HepG2 (cell line): ENCODE measurements at regions not wholly inside any gene's neighbourhood (a gene's known extent, or its start where the extent isn't known, plus 50 kb on each side); places are given as distances from the start of the nearest gene placed in this dataset.

Experiments used
- ATAC-seq: fragments of 200-7000 bp; cut with Tn5 transposase; 3 replicates; pipeline ENCODE4 v1.9.1; 2020; ENCODE audit warnings: mild to moderate bottlenecking, moderate library complexity
- BruUV-seq: library from RNA; stranded (reverse); fragments of 400-500 nt; replicated peaks from 2 replicates; lab custom pipeline; 2021; lab: Mats Ljungman, UMichigan
- CTCF ChIA-PET: fragments of 300-600 bp; formaldehyde crosslinking; extraction: SDS; loops from one replicate; lab custom pipeline; 2021; ENCODE audit warnings: low total read pairs, inconsistent platforms, low intra/inter-chr PET ratio; lab: Yijun Ruan, JAX
- POLR2A ChIA-PET: fragments of 350-600 bp; sonication (Branson Sonifier 250); formaldehyde crosslinking; loops from one replicate; lab custom pipeline; 2020; ENCODE audit warnings: antibody characterized with exemption, inconsistent platforms; lab: Yijun Ruan, JAX
- DNase-seq: peaks from one replicate; pipeline ENCODE4 v3.0.0-alpha.2; 2015; ENCODE audit warnings: low spot score
- FAIRE-seq: peaks from 3 replicates; lab custom pipeline; 2011; peaks lifted over from hg19 to GRCh38; lab: Jason Lieb, UNC
- H2AFZ ChIP-seq: one replicate; pipeline ENCODE4 v1.6.1; 2011; ENCODE audit warnings: low read length, inconsistent platforms
- H3K27ac ChIP-seq: fragments of 300-600 bp; 3 replicates; pipeline ENCODE4 v1.8.0; 2011; ENCODE audit warnings: mixed run types, mild to moderate bottlenecking, mixed read lengths, low read length, inconsistent platforms; ENCODE audit not compliant: insufficient read depth; ENCODE audit errors: extremely low read length
- H3K27me3 ChIP-seq, 2 experiments: fragments of 200-600 bp in 1 of 2; 2 replicates in 1 of 2; 3 replicates in 1 of 2; pipeline versions ENCODE4 v1.6.0 to v1.8.0; 2011; ENCODE audit warnings: low read length in 2 of 2, mild to moderate bottlenecking in 2 of 2, moderate library complexity in 2 of 2, inconsistent platforms in 1 of 2; ENCODE audit not compliant: insufficient read depth in 2 of 2, control insufficient read depth in 1 of 2
- H3K36me3 ChIP-seq, 2 experiments: fragments of 200-600 bp in 1 of 2; replicated peaks in 1 of 2; 2 replicates in 1 of 2; 3 replicates in 1 of 2; pipeline versions ENCODE4 v1.5.1 to v1.8.0; 2011; ENCODE audit warnings: low read length in 2 of 2, inconsistent platforms in 1 of 2; ENCODE audit not compliant: insufficient read depth in 2 of 2, control insufficient read depth in 1 of 2
- H3K4me1 ChIP-seq: 2 replicates; pipeline ENCODE4 v1.5.1; 2012; ENCODE audit warnings: low read length, inconsistent platforms; ENCODE audit not compliant: insufficient read depth
- H3K4me2 ChIP-seq: 2 replicates; pipeline ENCODE4 v1.6.0; 2011; ENCODE audit warnings: low read depth, low read length, inconsistent platforms
- H3K4me3 ChIP-seq, 3 experiments: fragments of 200-600 bp in 1 of 3; sonication (generic), shearing (Covaris generic) in 1 of 3; replicated peaks in 1 of 3; 2 replicates each; pipeline ENCODE4 v1.5.1; 2011 to 2016; ENCODE audit warnings: low read length in 3 of 3, inconsistent platforms in 2 of 3, low read depth in 2 of 3, mild to moderate bottlenecking in 2 of 3, control low read depth in 1 of 3, mixed read lengths in 1 of 3; ENCODE audit not compliant: insufficient read depth in 1 of 3
- H3K79me2 ChIP-seq: one replicate; pipeline ENCODE4 v1.6.1; 2011; ENCODE audit warnings: low read length, inconsistent platforms; ENCODE audit not compliant: insufficient read depth
- H3K9ac ChIP-seq: 2 replicates; pipeline ENCODE4 v1.6.0; 2011; ENCODE audit warnings: mild to moderate bottlenecking, low read depth, low read length, inconsistent platforms; ENCODE audit not compliant: insufficient read depth
- H3K9me3 ChIP-seq: 2 replicates; pipeline ENCODE4 v1.5.1; 2012; ENCODE audit warnings: mild to moderate bottlenecking, low read length
- H4K20me1 ChIP-seq: 2 replicates; pipeline ENCODE4 v1.6.0; 2011; ENCODE audit warnings: inconsistent platforms, mild to moderate bottlenecking, low read length, moderate library complexity; ENCODE audit not compliant: insufficient read depth
- ASH2L ChIP-seq: fragments of 300-600, 200-600 bp; sonication (generic); IDR thresholded peaks from 2 replicates; pipeline ENCODE4 v1.7.0; 2017; ENCODE audit warnings: low read depth, mild to moderate bottlenecking, moderate library complexity, mixed read lengths, low read length; ENCODE audit not compliant: insufficient read length
- DMAP1 ChIP-seq: IDR thresholded peaks from 2 replicates; pipeline ENCODE4 v1.6.1; 2016
- FOXM1 ChIP-seq: sonication (generic); formaldehyde crosslinking; IDR thresholded peaks from 2 replicates; pipeline ENCODE4 v1.5.0; 2020; ENCODE audit warnings: missing genetic modification reagents
- GLI4 ChIP-seq: sonication (generic); formaldehyde crosslinking; IDR thresholded peaks from 2 replicates; pipeline ENCODE4 v1.5.1; 2020; ENCODE audit warnings: missing genetic modification reagents, mild to moderate bottlenecking, moderate library complexity, borderline replicate concordance
- HNRNPLL ChIP-seq: fragments of 200-400 bp; formaldehyde crosslinking; IDR thresholded peaks from 2 replicates; pipeline ENCODE4 v1.6.1; 2017; ENCODE audit warnings: mild to moderate bottlenecking, low read depth, low read length; ENCODE audit not compliant: poor library complexity, severe bottlenecking
- NR2F1 ChIP-seq, 2 experiments: fragments of 450-650 bp in 1 of 2; formaldehyde crosslinking in 1 of 2; IDR thresholded peaks; 2 replicates each; pipeline versions ENCODE4 v1.5.0 to v1.6.1; 2016 to 2020; ENCODE audit warnings: mild to moderate bottlenecking in 1 of 2, missing compliant biosample characterization in 1 of 2, missing genetic modification reagents in 1 of 2, moderate library complexity in 1 of 2
- SAFB2 ChIP-seq: sonication (generic); formaldehyde crosslinking; IDR thresholded peaks from 2 replicates; pipeline ENCODE4 v1.5.1; 2020; ENCODE audit warnings: missing genetic modification reagents, low read depth, mild to moderate bottlenecking, borderline replicate concordance
- ZNF124 ChIP-seq: sonication (generic); formaldehyde crosslinking; IDR thresholded peaks from 2 replicates; pipeline ENCODE4 v1.4.0; 2020; ENCODE audit warnings: missing genetic modification reagents
- ZNF460 ChIP-seq: sonication (generic); formaldehyde crosslinking; IDR thresholded peaks from 2 replicates; pipeline ENCODE4 v1.5.1; 2020; ENCODE audit warnings: missing genetic modification reagents, mild to moderate bottlenecking, borderline replicate concordance
- ZNF674 ChIP-seq: sonication (generic); formaldehyde crosslinking; IDR thresholded peaks from 2 replicates; pipeline ENCODE4 v1.5.0; 2020; ENCODE audit warnings: low read depth, mild to moderate bottlenecking, missing genetic modification reagents
- ZNF709 ChIP-seq: sonication (generic); formaldehyde crosslinking; IDR thresholded peaks from 2 replicates; pipeline ENCODE4 v1.5.0; 2020; ENCODE audit warnings: mild to moderate bottlenecking, missing genetic modification reagents
- ZNF773 ChIP-seq: sonication (generic); formaldehyde crosslinking; IDR thresholded peaks from 2 replicates; pipeline ENCODE4 v1.4.0; 2020; ENCODE audit warnings: missing genetic modification reagents, borderline replicate concordance
- ZZZ3 ChIP-seq: sonication (generic); formaldehyde crosslinking; IDR thresholded peaks from 2 replicates; pipeline ENCODE4 v1.4.0; 2020; ENCODE audit warnings: missing genetic modification reagents, mild to moderate bottlenecking, borderline replicate concordance
- WGBS: methylation state at CpG from one replicate; pipeline ENCODE4 v1.1.6; 2017; ENCODE audit warnings: low lambda C conversion rate; 5-methylcytosine and 5-hydroxymethylcytosine counted together
- in situ Hi-C: cut with HindIII; loops from 2 replicates; pipeline ENCODE4 v1.10.0; 2017; ENCODE audit warnings: low pct_unique_long_range_greater_than_20kb; ENCODE audit not compliant: extremely low pct_ligation_motif_present
- intact Hi-C: fragments of 100-400 bp; cut with micrococcal nuclease; formaldehyde crosslinking; loops from one replicate; pipeline ENCODE4 v1.10.0; 2022; ENCODE audit not compliant: unreplicated experiment
- TF ChIP-seq, protein P1 (sequence below): sonication (generic); formaldehyde crosslinking; IDR thresholded peaks from 2 replicates; pipeline ENCODE4 v1.4.0; 2020; ENCODE audit warnings: missing genetic modification reagents, borderline replicate concordance
- TF ChIP-seq, protein P2 (sequence below): sonication (generic); formaldehyde crosslinking; IDR thresholded peaks from 2 replicates; pipeline ENCODE4 v1.4.0; 2020; ENCODE audit warnings: missing genetic modification reagents

DNA sequence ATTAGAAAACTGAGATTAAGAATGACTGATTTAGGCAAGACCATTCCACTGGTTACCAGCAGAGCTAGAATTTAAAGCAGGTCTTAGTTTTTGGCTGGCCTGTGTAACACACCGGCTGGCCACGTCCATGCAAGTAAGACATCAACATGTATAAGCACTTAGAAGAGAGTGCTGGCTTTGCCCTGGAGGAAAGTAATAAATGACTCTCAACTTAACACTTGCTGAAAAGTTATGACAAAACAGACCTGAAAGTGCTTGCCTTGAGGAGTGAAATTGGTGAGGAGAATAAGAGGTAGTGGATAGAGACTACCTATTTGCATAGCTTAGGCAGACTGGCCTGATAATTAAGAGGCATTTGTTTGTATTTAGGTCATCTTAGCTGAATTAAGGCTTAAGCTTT, 165.7 kb upstream of the KCNJ3 start:
- no TSS peak for BruUV-seq
- H3K36me3 ChIP-seq = no peaks in the 10 kb centered on the region
- H4K20me1 ChIP-seq = no peaks in the 10 kb centered on the region
- FAIRE-seq = no peak
- in situ Hi-C loops = no loop called here
- no peak overlapping the region for H3K27ac ChIP-seq
- H3K4me2 ChIP-seq = no peak overlapping the region
- POLR2A ChIA-PET = no interaction called here
- H3K9me3 ChIP-seq = no peaks in the 10 kb centered on the region
- CTCF ChIA-PET = no interaction called here
- no peak overlapping the region for H3K9ac ChIP-seq
- ATAC-seq = no peak
- H3K4me3 ChIP-seq = no peak overlapping the region
- no peaks in the 10 kb centered on the region for H3K4me1 ChIP-seq
- no peak for DNase-seq
- 46% methylated on average over 2 of the region's 2 CpGs for WGBS
- no peak overlapping the region for H2AFZ ChIP-seq
- H3K79me2 ChIP-seq = no peaks in the 10 kb centered on the region
- H3K27me3 ChIP-seq = no peaks in the 10 kb centered on the region
- intact Hi-C loops = no loop called here
- TF ChIP-seq NR2F1 (CRISPR knock-in tag; IDR thresholded peaks at IDR 0.05) = no peak
- TF ChIP-seq, protein P1, sequence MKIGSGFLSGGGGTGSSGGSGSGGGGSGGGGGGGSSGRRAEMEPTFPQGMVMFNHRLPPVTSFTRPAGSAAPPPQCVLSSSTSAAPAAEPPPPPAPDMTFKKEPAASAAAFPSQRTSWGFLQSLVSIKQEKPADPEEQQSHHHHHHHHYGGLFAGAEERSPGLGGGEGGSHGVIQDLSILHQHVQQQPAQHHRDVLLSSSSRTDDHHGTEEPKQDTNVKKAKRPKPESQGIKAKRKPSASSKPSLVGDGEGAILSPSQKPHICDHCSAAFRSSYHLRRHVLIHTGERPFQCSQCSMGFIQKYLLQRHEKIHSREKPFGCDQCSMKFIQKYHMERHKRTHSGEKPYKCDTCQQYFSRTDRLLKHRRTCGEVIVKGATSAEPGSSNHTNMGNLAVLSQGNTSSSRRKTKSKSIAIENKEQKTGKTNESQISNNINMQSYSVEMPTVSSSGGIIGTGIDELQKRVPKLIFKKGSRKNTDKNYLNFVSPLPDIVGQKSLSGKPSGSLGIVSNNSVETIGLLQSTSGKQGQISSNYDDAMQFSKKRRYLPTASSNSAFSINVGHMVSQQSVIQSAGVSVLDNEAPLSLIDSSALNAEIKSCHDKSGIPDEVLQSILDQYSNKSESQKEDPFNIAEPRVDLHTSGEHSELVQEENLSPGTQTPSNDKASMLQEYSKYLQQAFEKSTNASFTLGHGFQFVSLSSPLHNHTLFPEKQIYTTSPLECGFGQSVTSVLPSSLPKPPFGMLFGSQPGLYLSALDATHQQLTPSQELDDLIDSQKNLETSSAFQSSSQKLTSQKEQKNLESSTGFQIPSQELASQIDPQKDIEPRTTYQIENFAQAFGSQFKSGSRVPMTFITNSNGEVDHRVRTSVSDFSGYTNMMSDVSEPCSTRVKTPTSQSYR = no peak
- TF ChIP-seq HNRNPLL = no peak
- no peak for TF ChIP-seq ZNF674 (CRISPR knock-in tag)
- no peak for TF ChIP-seq ZNF773
- TF ChIP-seq FOXM1 (CRISPR knock-in tag) = no peak
- no peak for TF ChIP-seq GLI4 (CRISPR knock-in tag)
- TF ChIP-seq ZNF124 (CRISPR knock-in tag) = no peak
- no peak for TF ChIP-seq ZZZ3 (CRISPR knock-in tag)
- no peak for TF ChIP-seq SAFB2 (CRISPR knock-in tag)
- no peak for TF ChIP-seq ASH2L
- TF ChIP-seq, protein P2, sequence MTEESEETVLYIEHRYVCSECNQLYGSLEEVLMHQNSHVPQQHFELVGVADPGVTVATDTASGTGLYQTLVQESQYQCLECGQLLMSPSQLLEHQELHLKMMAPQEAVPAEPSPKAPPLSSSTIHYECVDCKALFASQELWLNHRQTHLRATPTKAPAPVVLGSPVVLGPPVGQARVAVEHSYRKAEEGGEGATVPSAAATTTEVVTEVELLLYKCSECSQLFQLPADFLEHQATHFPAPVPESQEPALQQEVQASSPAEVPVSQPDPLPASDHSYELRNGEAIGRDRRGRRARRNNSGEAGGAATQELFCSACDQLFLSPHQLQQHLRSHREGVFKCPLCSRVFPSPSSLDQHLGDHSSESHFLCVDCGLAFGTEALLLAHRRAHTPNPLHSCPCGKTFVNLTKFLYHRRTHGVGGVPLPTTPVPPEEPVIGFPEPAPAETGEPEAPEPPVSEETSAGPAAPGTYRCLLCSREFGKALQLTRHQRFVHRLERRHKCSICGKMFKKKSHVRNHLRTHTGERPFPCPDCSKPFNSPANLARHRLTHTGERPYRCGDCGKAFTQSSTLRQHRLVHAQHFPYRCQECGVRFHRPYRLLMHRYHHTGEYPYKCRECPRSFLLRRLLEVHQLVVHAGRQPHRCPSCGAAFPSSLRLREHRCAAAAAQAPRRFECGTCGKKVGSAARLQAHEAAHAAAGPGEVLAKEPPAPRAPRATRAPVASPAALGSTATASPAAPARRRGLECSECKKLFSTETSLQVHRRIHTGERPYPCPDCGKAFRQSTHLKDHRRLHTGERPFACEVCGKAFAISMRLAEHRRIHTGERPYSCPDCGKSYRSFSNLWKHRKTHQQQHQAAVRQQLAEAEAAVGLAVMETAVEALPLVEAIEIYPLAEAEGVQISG (CRISPR knock-in tag) = no peak
- no peak for TF ChIP-seq ZNF460 (CRISPR knock-in tag)
- no peak for TF ChIP-seq DMAP1 (CRISPR knock-in tag)
- TF ChIP-seq ZNF709 (CRISPR knock-in tag) = no peak
